ENCODE measurements at regions not wholly inside any gene's neighbourhood (a gene's known extent, or its start where the extent isn't known, plus 50 kb on each side); places are given as distances from the start of the nearest gene placed in this dataset.
"Not testable (repeated sequence)": the region's sequence is repeated elsewhere in the genome, so short reads cannot be mapped to it uniquely, and the experiment has no call there.

DNA sequence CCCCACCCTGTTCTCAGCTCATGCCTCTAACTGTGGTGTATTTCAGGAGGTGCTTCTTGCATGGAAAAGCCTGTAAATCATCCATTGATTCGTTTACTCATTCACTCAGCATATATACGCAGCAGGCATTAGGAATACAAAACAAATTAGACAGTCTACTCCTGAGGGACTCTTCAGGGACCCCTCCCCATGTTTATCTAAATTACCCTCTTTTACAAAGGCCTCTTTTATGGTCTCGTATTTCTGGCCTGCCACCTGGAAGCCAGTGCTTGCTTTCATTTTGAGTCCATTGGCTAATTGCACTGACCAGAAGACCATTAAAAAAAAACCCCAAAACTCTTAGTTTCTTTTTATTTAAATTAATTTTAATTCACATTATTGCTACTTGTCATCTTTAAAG, 134.4 kb downstream of the DACT1 start:
- Histone ChIP-seq H3K4me1 (ENCODE audit: control insufficient read depth, insufficient read depth, low read length) (peaks cover 57% of the 10 kb centered on the region), H3K4me3 (ENCODE audit: low read depth, low read length) (no peak overlapping the region), H3K27me3 (ENCODE audit: control insufficient read depth, insufficient read depth, low read length) (peaks cover 6% of the 10 kb centered on the region), H3K36me3 (ENCODE audit: control insufficient read depth, insufficient read depth, low read length) (no peaks in the 10 kb centered on the region), H3K9ac (ENCODE audit: low read length) (no peak overlapping the region), H3K27ac (ENCODE audit: low read depth, low read length) (no peak overlapping the region), H3K9me3 (ENCODE audit: control insufficient read depth, insufficient read depth, low read depth, low read length) (peaks cover 6% of the 10 kb centered on the region; the same call in 1 of the 2 replicates)

DNA sequence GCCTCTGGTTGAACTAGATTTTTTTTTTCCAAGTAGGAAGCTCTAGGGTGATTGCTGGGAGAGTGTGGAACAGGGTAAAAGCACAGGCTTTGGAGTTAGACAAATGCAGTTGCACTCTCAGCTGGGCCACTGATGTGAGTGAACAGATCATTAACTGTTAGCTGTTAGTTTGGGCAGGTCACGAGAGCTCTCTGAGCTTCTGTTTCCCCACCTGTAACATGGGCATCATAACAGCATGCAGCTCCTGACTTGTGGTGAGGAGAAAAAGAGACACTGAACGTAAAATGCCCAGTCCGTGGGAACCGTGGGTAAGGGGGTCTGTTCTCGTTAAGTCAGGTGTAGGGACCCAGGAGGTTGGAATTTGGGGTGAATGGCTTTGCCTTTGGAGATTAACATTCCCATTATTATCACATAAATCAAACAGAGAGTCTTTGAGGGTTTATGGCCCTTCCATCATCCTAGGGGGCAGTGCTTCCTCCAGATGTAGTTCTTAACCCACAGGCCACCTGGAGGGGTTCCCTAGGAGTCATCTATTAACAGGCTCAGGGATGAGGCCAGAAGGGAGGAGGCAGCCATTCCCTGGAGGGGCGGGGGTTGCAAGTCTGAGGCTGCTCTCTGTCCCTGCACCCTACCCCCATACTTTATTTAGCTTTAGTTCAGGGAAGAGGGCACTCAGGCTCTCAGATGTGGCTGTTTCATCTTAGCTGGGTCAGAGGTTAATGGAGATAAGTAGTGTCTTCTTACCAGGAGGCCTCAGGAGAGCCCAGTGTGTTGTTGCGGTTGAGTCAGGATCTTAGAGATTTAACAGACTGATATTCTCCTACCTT, 135.2 kb downstream of the DACT1 start:
- H3K27ac ChIP-seq (ENCODE audit: low read depth, low read length): no peak overlapping the region; the same call in 1 of the 2 replicates
- H3K9me3 ChIP-seq (ENCODE audit: control insufficient read depth, insufficient read depth, low read depth, low read length): peaks cover 6% of the 10 kb centered on the region; the same call in 1 of the 2 replicates
- H3K4me1 ChIP-seq (ENCODE audit: control insufficient read depth, insufficient read depth, low read length): peaks cover 66% of the 10 kb centered on the region
- H3K27me3 ChIP-seq (ENCODE audit: control insufficient read depth, insufficient read depth, low read length): no peaks in the 10 kb centered on the region
- no peak overlapping the region for H3K4me3 ChIP-seq (ENCODE audit: low read depth, low read length)
- H3K9ac ChIP-seq (ENCODE audit: low read length): peak overlapping the region; percentile 51
- H3K36me3 ChIP-seq (ENCODE audit: control insufficient read depth, insufficient read depth, low read length): no peaks in the 10 kb centered on the region

DNA sequence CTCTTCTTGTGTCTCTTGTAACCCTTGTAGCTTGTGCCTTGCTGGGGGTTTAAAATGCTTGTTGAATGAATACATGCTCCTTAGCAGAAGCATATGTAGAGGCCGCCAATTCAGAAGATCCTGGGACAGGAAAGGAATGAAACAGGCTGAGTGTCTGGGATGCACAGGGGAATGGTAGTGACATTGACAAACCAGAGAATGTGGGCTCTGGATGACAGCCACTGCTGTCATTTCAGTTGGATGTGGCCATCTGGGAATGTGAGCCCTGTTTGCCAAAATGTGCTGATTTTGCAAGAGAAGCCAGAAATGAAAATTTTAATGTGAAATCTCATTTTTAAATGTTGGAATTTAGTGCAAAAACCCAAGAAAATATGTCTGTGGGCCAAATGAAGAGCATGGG, 136.8 kb downstream of the DACT1 start:
- no peak overlapping the region for H3K27ac ChIP-seq (ENCODE audit: low read depth, low read length)
- H3K36me3 ChIP-seq (ENCODE audit: control insufficient read depth, insufficient read depth, low read length): no peaks in the 10 kb centered on the region
- H3K9ac ChIP-seq (ENCODE audit: low read length): no peak overlapping the region
- peaks cover 6% of the 10 kb centered on the region; the same call in 1 of the 2 replicates for H3K9me3 ChIP-seq (ENCODE audit: control insufficient read depth, insufficient read depth, low read depth, low read length)
- no peaks in the 10 kb centered on the region for H3K27me3 ChIP-seq (ENCODE audit: control insufficient read depth, insufficient read depth, low read length)
- H3K4me1 ChIP-seq (ENCODE audit: control insufficient read depth, insufficient read depth, low read length): peaks cover 57% of the 10 kb centered on the region
- H3K4me3 ChIP-seq (ENCODE audit: low read depth, low read length): no peak overlapping the region

DNA sequence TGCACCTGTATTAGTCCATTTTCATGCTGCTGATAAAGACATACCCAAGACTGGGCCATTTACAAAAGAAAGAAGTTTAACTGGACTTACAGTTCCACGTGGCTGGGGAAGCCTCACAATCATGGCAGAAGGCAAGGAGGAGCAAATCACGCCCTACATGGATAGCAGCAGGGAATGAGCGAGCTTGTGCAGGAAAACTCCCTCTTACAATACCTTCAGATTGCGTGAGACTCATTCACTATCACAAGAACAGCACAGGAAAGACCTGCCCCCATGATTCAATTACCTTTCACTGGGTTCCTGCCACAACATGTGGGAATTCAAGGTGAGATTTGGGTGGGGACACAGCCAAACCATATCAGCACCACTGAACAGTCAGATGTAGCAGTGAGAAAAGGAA, 137.4 kb downstream of the DACT1 start:
- H3K4me1 ChIP-seq (ENCODE audit: control insufficient read depth, insufficient read depth, low read length): peaks cover 51% of the 10 kb centered on the region
- H3K27me3 ChIP-seq (ENCODE audit: control insufficient read depth, insufficient read depth, low read length); H3K9me3 ChIP-seq (ENCODE audit: control insufficient read depth, insufficient read depth, low read depth, low read length); H3K36me3 ChIP-seq (ENCODE audit: control insufficient read depth, insufficient read depth, low read length); H3K4me3 ChIP-seq (ENCODE audit: low read depth, low read length); H3K9ac ChIP-seq (ENCODE audit: low read length); H3K27ac ChIP-seq (ENCODE audit: low read depth, low read length): not testable (repeated sequence)

DNA sequence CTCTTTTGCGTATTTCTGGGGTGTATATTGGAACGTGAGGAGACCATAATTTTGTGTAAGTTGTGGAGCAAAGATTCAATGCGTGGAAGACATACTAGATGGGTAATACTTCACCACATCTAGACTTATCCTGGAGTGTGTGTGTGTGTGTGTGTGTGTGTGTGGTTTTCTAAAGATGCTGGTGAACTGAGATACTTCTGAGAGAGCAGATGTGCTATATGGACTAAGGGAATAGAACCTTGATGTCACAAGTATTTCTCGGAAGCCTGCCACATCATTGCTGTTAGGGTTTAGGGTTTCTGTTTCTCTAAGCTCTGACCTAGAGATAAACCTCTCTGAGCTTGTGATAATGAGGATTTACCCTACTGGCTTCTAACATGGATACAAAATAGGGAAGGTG, 138.8 kb downstream of the DACT1 start:
- Histone ChIP-seq H3K4me3 (ENCODE audit: low read depth, low read length) (no peak overlapping the region), H3K27me3 (ENCODE audit: control insufficient read depth, insufficient read depth, low read length) (no peaks in the 10 kb centered on the region), H3K36me3 (ENCODE audit: control insufficient read depth, insufficient read depth, low read length) (no peaks in the 10 kb centered on the region), H3K4me1 (ENCODE audit: control insufficient read depth, insufficient read depth, low read length) (peaks cover 38% of the 10 kb centered on the region), H3K9ac (ENCODE audit: low read length) (no peak overlapping the region), H3K9me3 (ENCODE audit: control insufficient read depth, insufficient read depth, low read depth, low read length) (peaks cover 6% of the 10 kb centered on the region; the same call in 1 of the 2 replicates), H3K27ac (ENCODE audit: low read depth, low read length) (no peak overlapping the region)

DNA sequence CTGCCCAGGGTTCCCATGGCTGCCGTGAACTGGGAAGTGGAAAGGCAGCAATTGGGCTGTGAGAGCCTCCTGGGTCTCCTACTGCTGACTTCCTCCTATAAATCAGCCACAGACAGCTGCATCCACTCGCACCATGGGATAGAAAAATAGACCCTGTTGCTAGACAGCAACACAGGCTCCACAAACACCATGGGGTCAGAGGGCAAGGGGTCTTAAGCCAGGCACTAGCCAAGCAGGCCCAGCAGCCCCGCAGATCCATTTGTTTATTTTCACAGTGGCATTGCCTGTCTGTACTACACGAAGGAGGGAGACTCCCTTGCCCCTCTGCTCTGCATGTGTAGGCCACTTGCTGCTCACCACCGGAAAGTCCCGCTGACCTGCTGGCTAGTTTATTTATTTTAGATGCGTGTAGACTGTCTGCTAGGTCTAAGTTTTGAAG, 139.8 kb downstream of the DACT1 start:
- peaks cover 29% of the 10 kb centered on the region for H3K4me1 ChIP-seq (ENCODE audit: control insufficient read depth, insufficient read depth, low read length)
- no peak overlapping the region for H3K9ac ChIP-seq (ENCODE audit: low read length)
- no peaks in the 10 kb centered on the region for H3K36me3 ChIP-seq (ENCODE audit: control insufficient read depth, insufficient read depth, low read length)
- H3K27me3 ChIP-seq (ENCODE audit: control insufficient read depth, insufficient read depth, low read length): no peaks in the 10 kb centered on the region
- peaks cover 6% of the 10 kb centered on the region; the same call in 1 of the 2 replicates for H3K9me3 ChIP-seq (ENCODE audit: control insufficient read depth, insufficient read depth, low read depth, low read length)
- H3K27ac ChIP-seq (ENCODE audit: low read depth, low read length): no peak overlapping the region
- no peak overlapping the region for H3K4me3 ChIP-seq (ENCODE audit: low read depth, low read length)

DNA sequence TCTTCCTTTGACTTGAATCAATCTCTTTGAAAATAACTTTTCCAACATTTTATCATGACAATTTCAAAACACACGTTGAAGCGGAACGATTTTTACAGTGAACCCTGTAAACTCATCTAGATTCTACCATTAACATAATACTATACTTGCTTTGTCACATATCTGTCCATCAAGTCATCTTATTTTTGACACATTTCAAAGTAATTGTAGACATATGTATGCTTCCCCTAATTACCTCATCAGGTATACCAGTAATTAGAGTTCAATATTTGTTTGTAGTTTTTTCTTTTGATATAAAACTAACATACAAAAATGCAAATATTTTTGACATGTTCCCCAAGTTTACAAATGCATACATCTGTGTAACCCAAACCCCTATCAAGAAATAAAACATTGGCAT, 140.4 kb downstream of the DACT1 start:
- H3K36me3 ChIP-seq (ENCODE audit: control insufficient read depth, insufficient read depth, low read length): no peaks in the 10 kb centered on the region
- no peak overlapping the region for H3K4me3 ChIP-seq (ENCODE audit: low read depth, low read length)
- peaks cover 6% of the 10 kb centered on the region; the same call in 1 of the 2 replicates for H3K9me3 ChIP-seq (ENCODE audit: control insufficient read depth, insufficient read depth, low read depth, low read length)
- no peak overlapping the region for H3K27ac ChIP-seq (ENCODE audit: low read depth, low read length)
- H3K27me3 ChIP-seq (ENCODE audit: control insufficient read depth, insufficient read depth, low read length): no peaks in the 10 kb centered on the region
- H3K9ac ChIP-seq (ENCODE audit: low read length): no peak overlapping the region
- H3K4me1 ChIP-seq (ENCODE audit: control insufficient read depth, insufficient read depth, low read length): peaks cover 23% of the 10 kb centered on the region; the same call in 1 of the 2 replicates

DNA sequence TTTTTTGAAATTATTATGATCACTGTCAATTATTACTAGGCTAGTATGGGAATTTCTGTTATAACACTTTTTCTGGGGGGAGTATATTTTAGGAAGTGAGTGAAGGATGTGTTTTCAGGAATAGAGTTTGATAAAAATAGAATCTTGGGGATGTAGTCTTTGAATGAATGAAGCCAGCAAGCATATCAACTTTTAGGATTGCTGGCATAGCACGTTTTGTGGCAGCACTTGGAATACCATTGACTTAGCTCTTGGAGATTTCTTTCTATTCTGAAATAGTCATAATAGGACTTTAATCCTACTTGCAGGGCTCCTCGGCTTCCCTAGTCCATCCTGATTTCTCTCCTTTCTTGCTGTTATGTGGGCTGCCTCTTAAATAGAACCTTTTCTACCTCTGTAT, 141.6 kb downstream of the DACT1 start:
- Histone ChIP-seq H3K27me3 (ENCODE audit: control insufficient read depth, insufficient read depth, low read length) (no peaks in the 10 kb centered on the region), H3K36me3 (ENCODE audit: control insufficient read depth, insufficient read depth, low read length) (no peaks in the 10 kb centered on the region), H3K27ac (ENCODE audit: low read depth, low read length) (no peak overlapping the region), H3K4me3 (ENCODE audit: low read depth, low read length) (no peak overlapping the region), H3K9ac (ENCODE audit: low read length) (no peak overlapping the region), H3K4me1 (ENCODE audit: control insufficient read depth, insufficient read depth, low read length) (peaks cover 11% of the 10 kb centered on the region; the same call in 1 of the 2 replicates), H3K9me3 (ENCODE audit: control insufficient read depth, insufficient read depth, low read depth, low read length) (peaks cover 6% of the 10 kb centered on the region; the same call in 1 of the 2 replicates)

DNA sequence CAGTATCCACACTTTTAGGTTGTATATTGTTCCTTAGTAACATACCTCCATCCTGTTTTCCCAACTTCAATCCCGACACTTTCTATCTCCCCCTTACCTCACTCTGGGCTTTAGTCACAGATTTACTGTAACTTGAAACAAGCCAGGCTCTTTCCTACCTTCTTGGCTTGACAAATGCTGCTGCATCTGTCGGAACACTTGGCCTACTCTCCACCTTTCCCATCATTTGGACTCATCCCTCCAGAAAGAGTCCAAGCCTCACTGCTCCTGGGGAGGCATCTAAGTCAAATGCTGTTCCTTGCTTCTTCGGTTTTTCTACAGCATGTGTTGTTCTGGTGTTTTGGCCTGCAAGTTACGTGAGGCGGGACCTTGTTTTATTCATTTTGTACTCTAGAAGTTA, 142.4 kb downstream of the DACT1 start:
- peaks cover 3% of the 10 kb centered on the region; the same call in 1 of the 2 replicates for H3K9me3 ChIP-seq (ENCODE audit: control insufficient read depth, insufficient read depth, low read depth, low read length)
- no peak overlapping the region for H3K4me3 ChIP-seq (ENCODE audit: low read depth, low read length)
- H3K4me1 ChIP-seq (ENCODE audit: control insufficient read depth, insufficient read depth, low read length): peaks cover 10% of the 10 kb centered on the region; the same call in 1 of the 2 replicates
- H3K27ac ChIP-seq (ENCODE audit: low read depth, low read length): no peak overlapping the region
- H3K9ac ChIP-seq (ENCODE audit: low read length): no peak overlapping the region
- H3K27me3 ChIP-seq (ENCODE audit: control insufficient read depth, insufficient read depth, low read length): no peaks in the 10 kb centered on the region
- no peaks in the 10 kb centered on the region for H3K36me3 ChIP-seq (ENCODE audit: control insufficient read depth, insufficient read depth, low read length)

DNA sequence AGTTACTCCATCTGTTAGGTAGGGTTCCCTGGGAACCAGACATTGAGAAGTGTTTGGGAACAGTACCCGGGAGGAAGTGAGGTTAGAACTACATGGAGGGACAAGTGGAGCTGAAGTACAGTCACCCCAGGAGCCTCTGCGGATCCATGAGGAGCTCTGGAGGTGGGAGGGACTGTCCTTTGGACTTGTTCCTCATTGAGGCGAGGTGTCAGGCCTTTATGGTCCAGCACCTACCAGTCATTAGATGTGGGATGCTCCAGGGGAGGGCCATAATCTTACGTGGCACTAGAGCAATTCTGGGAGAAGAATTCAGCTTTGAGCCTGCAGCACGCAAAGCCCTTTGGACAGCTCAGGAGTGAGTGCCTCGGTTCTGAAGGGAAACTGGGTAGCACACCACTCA, 142.8 kb downstream of the DACT1 start:
- Histone ChIP-seq H3K27me3 (ENCODE audit: control insufficient read depth, insufficient read depth, low read length) (no peaks in the 10 kb centered on the region), H3K9me3 (ENCODE audit: control insufficient read depth, insufficient read depth, low read depth, low read length) (no peaks in the 10 kb centered on the region), H3K4me3 (ENCODE audit: low read depth, low read length) (no peak overlapping the region), H3K9ac (ENCODE audit: low read length) (no peak overlapping the region), H3K27ac (ENCODE audit: low read depth, low read length) (no peak overlapping the region), H3K4me1 (ENCODE audit: control insufficient read depth, insufficient read depth, low read length) (peaks cover 10% of the 10 kb centered on the region; the same call in 1 of the 2 replicates), H3K36me3 (ENCODE audit: control insufficient read depth, insufficient read depth, low read length) (no peaks in the 10 kb centered on the region)

DNA sequence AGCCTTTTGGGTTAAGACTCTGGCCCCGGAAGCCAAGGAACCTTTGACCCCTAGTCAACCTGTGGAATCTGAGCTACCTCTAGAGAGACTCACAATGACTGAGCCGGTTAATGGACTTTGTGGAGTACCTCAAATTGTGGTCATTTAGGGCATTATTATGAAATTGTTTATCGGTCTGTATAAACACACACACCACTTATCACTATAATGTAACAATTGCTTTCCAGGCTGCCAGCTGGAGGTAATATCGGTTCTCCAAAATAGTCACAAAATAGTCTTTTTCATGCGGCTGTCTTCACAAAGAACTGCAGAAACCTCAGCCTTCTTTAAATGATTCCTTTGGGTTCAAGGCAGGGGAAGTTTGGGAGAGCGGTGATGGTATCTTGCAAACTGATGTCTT, 144.2 kb downstream of the DACT1 start:
- Histone ChIP-seq H3K27ac (ENCODE audit: low read depth, low read length) (no peak overlapping the region), H3K9ac (ENCODE audit: low read length) (no peak overlapping the region), H3K36me3 (ENCODE audit: control insufficient read depth, insufficient read depth, low read length) (no peaks in the 10 kb centered on the region), H3K4me1 (ENCODE audit: control insufficient read depth, insufficient read depth, low read length) (peaks cover 14% of the 10 kb centered on the region; the same call in 1 of the 2 replicates), H3K4me3 (ENCODE audit: low read depth, low read length) (no peak overlapping the region), H3K27me3 (ENCODE audit: control insufficient read depth, insufficient read depth, low read length) (no peaks in the 10 kb centered on the region), H3K9me3 (ENCODE audit: control insufficient read depth, insufficient read depth, low read depth, low read length) (no peaks in the 10 kb centered on the region)
